ENCODE measurements at regions not wholly inside any gene's neighbourhood (a gene's known extent, or its start where the extent isn't known, plus 50 kb on each side); places are given as distances from the start of the nearest gene placed in this dataset.
"Not testable (repeated sequence)": the region's sequence is repeated elsewhere in the genome, so short reads cannot be mapped to it uniquely, and the experiment has no call there.

GRCh38 chr12:90690120-90690519 lies 264.9 kb downstream of the CCER1 start:
- Histone ChIP-seq H3K4me3 (no peak overlapping the region), H3K27ac (no peak overlapping the region), H3K27me3 (no peaks in the 10 kb centered on the region), H3K9me3 (no peaks in the 10 kb centered on the region), H3K36me3 (no peaks in the 10 kb centered on the region), H3K4me1 (no peaks in the 10 kb centered on the region)
- TF ChIP-seq POLR2A (IDR thresholded peaks at IDR 0.05), result no peak
- no peak for TF ChIP-seq CTCF (IDR thresholded peaks at IDR 0.05)
- DNase-seq, result no peak

DNA sequence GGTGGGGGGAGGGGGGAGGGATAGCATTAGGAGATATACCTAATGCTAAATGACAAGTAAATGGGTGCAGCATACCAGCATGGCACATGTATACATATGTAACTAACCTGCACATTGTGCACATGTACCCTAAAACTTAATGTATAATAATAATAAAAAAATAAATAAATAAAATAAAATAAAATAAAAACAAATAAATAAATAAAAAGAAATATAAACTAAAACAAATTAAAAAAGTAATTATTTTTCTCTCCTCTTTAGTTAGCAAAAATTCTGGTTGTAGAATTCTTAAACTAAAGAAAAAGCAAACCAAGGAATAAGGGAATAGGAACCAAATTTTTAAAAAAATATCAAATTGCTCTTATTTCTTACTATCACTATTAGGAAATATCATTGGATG lies 267.3 kb downstream of the CCER1 start:
- not testable (repeated sequence) for H3K9me3 ChIP-seq, H3K4me1 ChIP-seq, H3K36me3 ChIP-seq, H3K27me3 ChIP-seq, H3K27ac ChIP-seq, H3K4me3 ChIP-seq, DNase-seq

GRCh38 chr12:90683871-90684270 lies 271.1 kb downstream of the CCER1 start:
- Histone ChIP-seq H3K36me3 (no peaks in the 10 kb centered on the region), H3K27me3 (no peaks in the 10 kb centered on the region), H3K27ac (no peak overlapping the region), H3K4me1 (no peaks in the 10 kb centered on the region), H3K4me3 (no peak overlapping the region), H3K9me3 (no peaks in the 10 kb centered on the region)
- TF ChIP-seq CTCF (IDR thresholded peaks at IDR 0.05) (no peak), POLR2A (IDR thresholded peaks at IDR 0.05) (no peak)
- DNase-seq, result no peak

DNA sequence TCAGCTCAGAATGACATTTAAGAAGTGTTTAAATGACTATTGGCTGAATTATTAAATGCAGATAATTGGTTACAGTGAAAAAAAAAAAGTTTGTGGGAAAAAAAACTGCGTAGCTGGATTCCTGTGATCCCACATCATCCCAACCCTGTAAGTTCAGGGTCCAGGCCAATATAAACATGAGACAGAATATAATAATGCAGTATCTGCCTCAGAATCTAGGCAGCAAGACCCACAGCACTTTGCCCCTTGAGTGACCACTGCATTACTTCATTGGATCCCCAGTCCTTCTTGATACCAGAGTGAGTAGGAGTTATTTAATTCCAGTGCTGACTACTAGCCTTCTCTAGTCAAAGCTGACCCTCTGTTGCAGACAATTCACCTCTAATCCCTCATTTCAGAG lies 272.6 kb downstream of the CCER1 start:
- H3K36me3 ChIP-seq, result no peaks in the 10 kb centered on the region
- no peak overlapping the region for H3K27ac ChIP-seq
- H3K4me1 ChIP-seq, result no peaks in the 10 kb centered on the region
- H3K27me3 ChIP-seq, result no peaks in the 10 kb centered on the region
- DNase-seq, result no peak
- H3K4me3 ChIP-seq, result no peak overlapping the region
- TF ChIP-seq POLR2A (IDR thresholded peaks at IDR 0.05) (no peak), CTCF (IDR thresholded peaks at IDR 0.05) (no peak)
- H3K9me3 ChIP-seq, result no peaks in the 10 kb centered on the region

- Histone ChIP-seq H3K9me3 (no peaks in the 10 kb centered on the region), H3K27me3 (no peaks in the 10 kb centered on the region)
- TF ChIP-seq CTCF (IDR thresholded peaks at IDR 0.05) (no peak), POLR2A (IDR thresholded peaks at IDR 0.05) (no peak)
These were observed 275.3 kb downstream of the CCER1 start for GRCh38 chr12:90679674-90680073.

GRCh38 chr12:90677552-90677951 lies 277.4 kb downstream of the CCER1 start:
- Histone ChIP-seq H3K36me3 (no peaks in the 10 kb centered on the region), H3K27ac (no peak overlapping the region), H3K4me1 (no peaks in the 10 kb centered on the region), H3K27me3 (no peaks in the 10 kb centered on the region), H3K4me3 (no peak overlapping the region), H3K9me3 (no peaks in the 10 kb centered on the region)
- TF ChIP-seq POLR2A (IDR thresholded peaks at IDR 0.05) (no peak), CTCF (IDR thresholded peaks at IDR 0.05) (no peak)
- no peak for DNase-seq

More at GRCh38 chr12:90679674-90680073, 275.3 kb downstream of the CCER1 start:
- H3K27ac ChIP-seq, result no peak overlapping the region
- no peak for DNase-seq
- no peaks in the 10 kb centered on the region for H3K36me3 ChIP-seq
- no peak overlapping the region for H3K4me3 ChIP-seq
- H3K4me1 ChIP-seq, result no peaks in the 10 kb centered on the region
